Glomerular visceral epithelial cell (primary cell): ENCODE measurements at regions not wholly inside any gene's neighbourhood (a gene's known extent, or its start where the extent isn't known, plus 50 kb on each side); places are given as distances from the start of the nearest gene placed in this dataset.

ENCODE experiments used
- DNase-seq: peaks from one replicate; pipeline ENCODE4 v3.0.0-alpha.2; 2016; ENCODE audit errors: extremely low spot score

GRCh38 chr3:72237679-72238009, 452.7 kb upstream of the PROK2 start:
- DNase-seq, result no peak

- no peak for DNase-seq
Measured at GRCh38 chr3:72234391-72234790, 449.4 kb upstream of the PROK2 start.

- DNase-seq, result no peak
Measured at GRCh38 chr3:72233571-72233970, 448.6 kb upstream of the PROK2 start.

GRCh38 chr3:72232777-72233176, 447.8 kb upstream of the PROK2 start:
- no peak for DNase-seq

DNA sequence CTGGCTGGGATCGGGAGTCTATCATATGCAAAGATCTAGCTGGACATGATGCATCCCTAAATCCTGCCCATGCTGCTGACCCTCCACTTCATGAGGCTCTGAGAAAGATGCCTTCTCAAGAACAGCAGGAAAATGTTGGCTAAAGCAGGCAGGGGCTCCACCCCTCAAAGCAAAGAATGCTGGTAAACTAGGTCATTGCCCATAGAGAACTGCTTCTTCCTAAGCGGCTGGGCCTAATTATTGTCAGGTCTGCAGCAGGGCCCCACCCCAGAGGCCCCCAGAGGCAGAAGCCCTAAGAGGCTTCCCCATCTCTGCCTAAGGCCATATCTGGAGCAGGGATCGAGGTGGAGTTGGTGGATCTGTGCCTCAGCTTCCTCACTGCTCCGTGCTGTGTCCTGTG, 447.4 kb upstream of the PROK2 start:
- no peak for DNase-seq

- DNase-seq, result no peak
Measured at GRCh38 chr3:72231439-72232196, 446.7 kb upstream of the PROK2 start.

GRCh38 chr3:72230774-72231379, 445.9 kb upstream of the PROK2 start:
- no peak for DNase-seq

GRCh38 chr3:72229952-72230351, 445.0 kb upstream of the PROK2 start:
- no peak for DNase-seq

DNA sequence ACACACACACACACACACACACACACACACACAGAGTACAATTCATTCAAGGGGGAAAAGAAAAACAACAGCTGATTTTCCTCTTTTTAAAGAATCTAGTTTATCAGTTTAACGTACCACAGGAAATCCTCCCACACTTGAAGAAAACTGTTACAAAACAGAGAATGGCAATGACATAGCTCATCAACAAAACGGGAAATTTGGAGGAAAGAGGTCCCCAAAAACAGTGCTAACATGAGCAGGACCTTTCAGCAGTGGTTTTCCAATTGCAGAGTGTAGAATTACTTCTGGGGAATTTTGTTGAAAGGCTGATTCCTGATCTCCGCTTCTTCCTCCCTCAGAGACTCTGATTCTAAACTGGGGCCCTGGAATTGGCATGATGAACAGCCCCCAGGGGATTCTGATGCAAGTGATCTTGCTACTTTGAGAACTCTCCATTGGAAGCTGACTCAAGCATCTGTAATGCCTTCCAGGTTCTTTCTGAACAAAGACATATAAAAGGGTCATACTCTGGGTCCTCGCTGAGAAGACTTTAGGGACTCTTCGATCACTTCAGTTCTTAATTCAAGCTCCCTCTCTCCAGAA, 442.6 kb upstream of the PROK2 start:
- DNase-seq, result no peak

GRCh38 chr3:72224804-72225509, 440.0 kb upstream of the PROK2 start:
- no peak for DNase-seq

GRCh38 chr3:72223628-72224027, 438.7 kb upstream of the PROK2 start:
- DNase-seq, result no peak

- DNase-seq, result no peak
Measured at GRCh38 chr3:72223116-72223515, 438.2 kb upstream of the PROK2 start.

DNA sequence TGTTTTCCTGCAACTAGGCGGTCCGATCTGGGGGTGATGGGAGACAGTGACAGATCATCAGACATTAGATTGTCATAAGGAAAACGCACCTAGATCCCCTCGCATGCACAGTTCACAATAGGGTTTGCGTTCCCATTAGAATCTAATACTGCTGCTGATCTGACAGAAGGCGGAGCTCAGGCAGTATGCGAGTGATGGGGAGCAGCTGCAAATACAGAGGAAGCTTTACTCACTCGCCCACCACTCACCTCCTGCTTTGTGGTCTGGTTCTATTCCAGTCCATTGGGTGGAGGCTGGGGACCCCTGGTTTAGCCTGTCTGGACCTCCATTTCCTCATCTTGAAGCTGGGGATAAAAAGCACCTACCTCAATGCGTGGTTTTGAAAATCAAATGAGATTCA, 437.5 kb upstream of the PROK2 start:
- DNase-seq, result no peak

GRCh38 chr3:72220946-72221345, 436.0 kb upstream of the PROK2 start:
- no peak for DNase-seq

GRCh38 chr3:72219752-72220151, 434.8 kb upstream of the PROK2 start:
- DNase-seq, result no peak

DNA sequence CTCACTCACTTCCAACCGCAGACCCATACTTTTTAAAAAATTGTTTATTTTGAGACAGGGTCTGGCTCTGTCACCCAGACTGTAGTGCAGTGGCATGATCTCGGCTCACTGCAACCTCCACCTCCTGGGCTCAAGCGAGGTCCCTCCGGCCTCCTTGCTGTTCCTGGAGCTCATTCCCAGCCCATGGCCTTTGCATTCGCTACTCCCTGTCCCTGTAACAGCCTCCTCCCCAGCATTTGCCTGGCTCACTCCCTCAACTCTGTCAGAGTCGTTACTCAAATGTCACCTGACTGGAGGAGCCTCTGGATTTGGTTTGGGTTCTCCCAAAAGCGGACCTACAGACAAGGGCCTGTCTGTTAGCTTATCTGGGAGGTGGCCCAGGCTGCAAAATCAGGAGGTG, 432.6 kb upstream of the PROK2 start:
- no peak for DNase-seq

DNA sequence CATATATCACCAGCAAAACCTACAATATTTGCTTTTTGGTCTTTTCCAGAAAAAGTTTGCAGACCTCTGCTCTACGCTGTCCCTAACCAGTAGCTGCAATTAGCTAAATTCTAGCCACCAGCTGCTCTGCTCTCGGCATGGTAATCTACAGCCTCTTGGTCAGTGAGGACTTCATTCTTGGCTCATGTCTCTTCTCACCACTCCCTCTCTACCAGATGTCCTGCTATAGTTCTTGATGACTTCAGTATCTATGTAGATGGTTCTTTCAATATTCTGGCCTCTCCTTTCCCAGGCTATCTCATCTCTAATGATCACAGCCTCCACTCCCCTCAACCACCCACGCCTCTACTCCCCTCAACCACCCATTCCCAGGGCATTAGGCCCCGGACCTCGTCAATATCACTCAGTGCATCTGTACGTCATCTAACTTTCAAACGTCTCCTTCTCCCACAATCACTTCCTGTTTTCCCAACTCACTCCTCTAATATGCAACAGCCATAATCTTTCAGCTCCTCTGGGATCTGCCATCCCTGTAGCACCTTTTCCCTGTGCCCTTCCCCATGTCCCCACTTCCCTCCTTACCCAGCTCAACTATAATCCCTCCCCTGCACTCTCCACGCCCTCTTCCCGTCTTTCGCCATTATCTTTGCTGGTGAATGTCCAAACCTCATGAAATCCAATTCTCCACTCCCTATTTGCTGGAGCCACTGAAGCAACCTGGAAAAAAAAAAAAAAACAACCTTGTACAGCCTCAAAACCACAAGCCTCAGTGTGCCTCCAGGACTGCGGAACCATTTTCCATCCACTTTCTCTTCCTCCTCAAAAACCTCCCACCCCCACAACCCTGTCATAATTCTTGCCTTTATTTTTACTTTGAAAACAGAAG, 429.4 kb upstream of the PROK2 start:
- no peak for DNase-seq

- DNase-seq, result no peak
Measured at GRCh38 chr3:72213296-72214065, 428.5 kb upstream of the PROK2 start.

DNA sequence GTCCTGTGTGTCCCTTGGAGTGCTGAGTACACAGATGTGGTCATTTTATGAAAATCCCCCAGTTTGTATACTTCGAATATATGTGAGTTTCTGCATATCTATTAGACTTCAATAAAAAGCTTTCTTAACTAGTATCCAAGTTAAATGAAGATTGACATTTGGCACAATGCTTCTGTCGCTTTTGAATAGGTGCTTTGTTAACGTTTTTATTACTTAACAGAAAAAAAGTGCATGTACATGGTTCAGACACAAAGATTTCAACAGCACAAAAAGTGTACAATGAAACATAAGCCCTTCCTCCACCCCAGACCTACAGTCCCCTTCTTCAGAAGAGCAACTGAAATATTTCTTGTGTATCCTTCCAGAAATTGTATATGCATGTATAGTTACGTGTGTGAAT, 427.4 kb upstream of the PROK2 start:
- DNase-seq, result no peak

GRCh38 chr3:72210261-72210660, 425.3 kb upstream of the PROK2 start:
- DNase-seq, result no peak

DNA sequence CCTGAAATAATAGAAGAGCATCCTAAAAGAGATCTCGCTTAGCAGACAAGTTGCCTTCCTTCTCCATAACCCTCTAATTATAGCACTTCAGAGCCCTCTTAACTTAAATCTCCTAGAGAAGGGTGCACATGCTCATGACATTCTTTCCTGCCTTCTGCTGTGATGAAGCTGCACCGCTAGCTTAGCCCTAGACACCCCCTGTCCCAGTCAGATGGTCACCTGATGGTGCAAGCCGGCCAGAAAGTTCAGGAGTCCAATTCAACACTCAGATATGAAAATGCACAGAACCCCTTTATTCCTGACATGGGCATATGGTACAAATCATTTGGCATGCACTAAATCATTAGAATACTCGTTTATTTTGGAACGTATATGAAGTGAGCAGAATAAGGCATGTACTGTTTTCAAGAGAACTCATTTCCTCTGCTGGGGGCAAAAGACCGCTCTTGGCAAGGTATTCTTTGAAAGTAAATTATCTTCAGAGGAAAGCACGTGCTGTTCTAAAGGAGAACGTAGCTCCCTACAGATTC, 420.4 kb upstream of the PROK2 start:
- no peak for DNase-seq
